ENCODE measurements at regions not wholly inside any gene's neighbourhood (a gene's known extent, or its start where the extent isn't known, plus 50 kb on each side); places are given as distances from the start of the nearest gene placed in this dataset.

GRCh38 chr10:44760513-44760912, 150.6 kb upstream of the TMEM72 start:
- Histone ChIP-seq H3K36me3 (ENCODE audit: low read depth) (no peaks in the 10 kb centered on the region), H3K4me3 (no peak overlapping the region), H3K27me3 (replicated peaks; ENCODE audit: insufficient read depth) (no peaks in the 10 kb centered on the region), H3K4me2 (ENCODE audit: unreplicated experiment) (no peak overlapping the region), H3F3A (ENCODE audit: insufficient read depth) (peaks cover 11% of the 10 kb centered on the region; the same call in 1 of the 2 replicates), H2AFZ (no peak overlapping the region), H4K20me1 (ENCODE audit: insufficient read depth) (no peaks in the 10 kb centered on the region), H3K9me2 (ENCODE audit: insufficient read depth) (no peaks in the 10 kb centered on the region), H3K27ac (no peak overlapping the region), H3K79me2 (ENCODE audit: insufficient read depth) (no peaks in the 10 kb centered on the region), H3K4me1 (ENCODE audit: insufficient read depth) (peaks cover 13% of the 10 kb centered on the region), H3K9me3 (ENCODE audit: low read depth) (no peaks in the 10 kb centered on the region), H3K9ac (no peak overlapping the region)
- in situ Hi-C loops (cut with MboI) = no loop called here
- TF ChIP-seq EZH2 (IDR thresholded peaks at IDR 0.05; ENCODE audit: insufficient read depth, poor library complexity, severe bottlenecking) (no peak), EZH2phosphoT487 (IDR thresholded peaks at IDR 0.05; ENCODE audit: insufficient read depth, low read depth) (no peak)
- 47 to 49% methylated on average over 1 of the region's 1 CpG for WGBS, 2 experiments (ENCODE audit: low coverage in 1 of 2, low lambda C conversion rate in 2 of 2, missing lambda C conversion rate in 2 of 2)
- DNase-seq = no peak

DNA sequence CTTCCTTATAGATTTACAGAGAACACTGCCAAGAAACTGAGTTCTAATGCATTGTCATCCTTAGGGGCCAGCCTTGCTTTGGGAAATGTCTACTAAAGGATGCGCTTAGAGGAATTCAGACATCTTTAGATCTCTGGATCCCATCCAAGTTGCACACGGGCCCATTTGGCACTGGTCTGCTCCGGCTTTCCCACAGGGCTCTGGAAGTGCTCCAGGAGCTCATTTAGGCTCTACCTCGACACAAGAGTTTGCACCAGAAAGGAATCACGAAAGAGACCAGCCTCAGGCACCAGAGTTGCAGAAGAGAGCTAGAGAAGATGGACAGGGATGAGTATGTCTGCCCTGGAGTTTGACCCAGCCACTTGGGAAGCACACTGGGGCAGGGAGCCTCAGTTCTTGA, 150.1 kb upstream of the TMEM72 start:
- Histone ChIP-seq H2AFZ (no peak overlapping the region), H3K36me3 (ENCODE audit: low read depth) (no peaks in the 10 kb centered on the region), H3K4me1 (ENCODE audit: insufficient read depth) (peaks cover 8% of the 10 kb centered on the region), H3K9me2 (ENCODE audit: insufficient read depth) (no peaks in the 10 kb centered on the region), H4K20me1 (ENCODE audit: insufficient read depth) (no peaks in the 10 kb centered on the region), H3K27me3 (replicated peaks; ENCODE audit: insufficient read depth) (no peaks in the 10 kb centered on the region), H3K9ac (no peak overlapping the region), H3K4me2 (ENCODE audit: unreplicated experiment) (no peak overlapping the region), H3K4me3 (no peak overlapping the region), H3K27ac (no peak overlapping the region), H3K79me2 (ENCODE audit: insufficient read depth) (no peaks in the 10 kb centered on the region), H3K9me3 (ENCODE audit: low read depth) (no peaks in the 10 kb centered on the region), H3F3A (ENCODE audit: insufficient read depth) (peaks cover 5% of the 10 kb centered on the region; the same call in 1 of the 2 replicates)
- no peak for DNase-seq
- TF ChIP-seq EZH2phosphoT487 (IDR thresholded peaks at IDR 0.05; ENCODE audit: insufficient read depth, low read depth) (no peak), EZH2 (IDR thresholded peaks at IDR 0.05; ENCODE audit: insufficient read depth, poor library complexity, severe bottlenecking) (no peak)
- in situ Hi-C loops (cut with MboI) = no loop called here
- 74 to 77% methylated on average over 5 of the region's 5 CpGs for WGBS, 2 experiments (ENCODE audit: low coverage in 1 of 2, low lambda C conversion rate in 2 of 2, missing lambda C conversion rate in 2 of 2)

- no peak overlapping the region for H3K4me2 ChIP-seq (ENCODE audit: unreplicated experiment)
- TF ChIP-seq EZH2phosphoT487 (IDR thresholded peaks at IDR 0.05; ENCODE audit: insufficient read depth, low read depth) (no peak), EZH2 (IDR thresholded peaks at IDR 0.05; ENCODE audit: insufficient read depth, poor library complexity, severe bottlenecking) (no peak)
- no peak overlapping the region for H3K4me3 ChIP-seq
- no peak overlapping the region for H3K9ac ChIP-seq
- H3K4me1 ChIP-seq (ENCODE audit: insufficient read depth) = no peaks in the 10 kb centered on the region
- 0 out of 2 replicates have a peak, but pooled peaks cover 4% of the 10 kb centered on the region for H3F3A ChIP-seq (ENCODE audit: insufficient read depth)
- H2AFZ ChIP-seq = no peak overlapping the region
- H3K27me3 ChIP-seq (replicated peaks; ENCODE audit: insufficient read depth) = no peaks in the 10 kb centered on the region
- no peak for DNase-seq
- WGBS, 2 experiments (ENCODE audit: low coverage in 1 of 2, low lambda C conversion rate in 2 of 2, missing lambda C conversion rate in 2 of 2) = 76 to 83% methylated on average over 3 of the region's 3 CpGs
- no peaks in the 10 kb centered on the region for H4K20me1 ChIP-seq (ENCODE audit: insufficient read depth)
- no peaks in the 10 kb centered on the region for H3K9me3 ChIP-seq (ENCODE audit: low read depth)
- in situ Hi-C loops (cut with MboI) = no loop called here
- H3K36me3 ChIP-seq (ENCODE audit: low read depth) = no peaks in the 10 kb centered on the region
- H3K79me2 ChIP-seq (ENCODE audit: insufficient read depth) = no peaks in the 10 kb centered on the region
- no peaks in the 10 kb centered on the region for H3K9me2 ChIP-seq (ENCODE audit: insufficient read depth)
- no peak overlapping the region for H3K27ac ChIP-seq
Measured at GRCh38 chr10:44763331-44763730, 147.8 kb upstream of the TMEM72 start.

DNA sequence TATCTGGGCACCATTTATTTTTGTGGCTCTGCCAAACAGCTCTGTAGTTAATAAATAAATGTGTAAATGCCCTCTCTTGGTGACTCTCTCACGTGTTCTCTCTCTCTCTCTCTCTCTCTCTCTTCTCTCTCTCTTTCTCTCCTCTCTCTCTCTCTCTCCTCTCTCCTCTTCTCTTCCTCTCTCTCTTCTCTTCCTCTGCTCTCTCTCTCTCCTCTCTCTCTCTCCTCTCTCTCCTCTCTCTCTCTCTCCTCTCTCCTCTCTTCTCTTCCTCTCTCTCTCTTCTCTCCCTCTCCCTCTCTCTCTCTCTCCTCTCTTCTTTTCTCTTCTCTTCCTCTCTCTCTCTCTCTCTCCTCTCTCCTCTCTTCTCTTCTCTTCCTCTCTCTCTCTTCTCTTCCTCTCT, 145.8 kb upstream of the TMEM72 start:
- H3K4me1 ChIP-seq (ENCODE audit: insufficient read depth) = no peaks in the 10 kb centered on the region
- WGBS, 2 experiments (ENCODE audit: low coverage in 1 of 2, low lambda C conversion rate in 2 of 2, missing lambda C conversion rate in 2 of 2) = 83 to 100% methylated on average over 1 of the region's 1 CpG
- no peak overlapping the region for H3K4me2 ChIP-seq (ENCODE audit: unreplicated experiment)
- no peak overlapping the region for H3K9ac ChIP-seq
- no peaks in the 10 kb centered on the region for H3K36me3 ChIP-seq (ENCODE audit: low read depth)
- H3K79me2 ChIP-seq (ENCODE audit: insufficient read depth) = no peaks in the 10 kb centered on the region
- no peaks in the 10 kb centered on the region for H3K9me3 ChIP-seq (ENCODE audit: low read depth)
- no peak for DNase-seq
- no peak overlapping the region for H2AFZ ChIP-seq
- TF ChIP-seq EZH2 (IDR thresholded peaks at IDR 0.05; ENCODE audit: insufficient read depth, poor library complexity, severe bottlenecking) (no peak), EZH2phosphoT487 (IDR thresholded peaks at IDR 0.05; ENCODE audit: insufficient read depth, low read depth) (no peak)
- no peaks in the 10 kb centered on the region for H3K9me2 ChIP-seq (ENCODE audit: insufficient read depth)
- H4K20me1 ChIP-seq (ENCODE audit: insufficient read depth) = no peaks in the 10 kb centered on the region
- H3K27me3 ChIP-seq (replicated peaks; ENCODE audit: insufficient read depth) = no peaks in the 10 kb centered on the region
- H3F3A ChIP-seq (ENCODE audit: insufficient read depth) = 0 out of 2 replicates have a peak, but pooled peaks cover 4% of the 10 kb centered on the region
- H3K27ac ChIP-seq = no peak overlapping the region
- in situ Hi-C loops (cut with MboI) = no loop called here
- no peak overlapping the region for H3K4me3 ChIP-seq

GRCh38 chr10:44766631-44767030, 144.5 kb upstream of the TMEM72 start:
- no peaks in the 10 kb centered on the region for H3K27me3 ChIP-seq (replicated peaks; ENCODE audit: insufficient read depth)
- 0 out of 2 replicates have a peak, but pooled peaks cover 4% of the 10 kb centered on the region for H3F3A ChIP-seq (ENCODE audit: insufficient read depth)
- no peaks in the 10 kb centered on the region for H3K36me3 ChIP-seq (ENCODE audit: low read depth)
- H2AFZ ChIP-seq = no peak overlapping the region
- H3K27ac ChIP-seq = no peak overlapping the region
- DNase-seq = no peak
- H3K9me3 ChIP-seq (ENCODE audit: low read depth) = no peaks in the 10 kb centered on the region
- no peak overlapping the region for H3K4me2 ChIP-seq (ENCODE audit: unreplicated experiment)
- H4K20me1 ChIP-seq (ENCODE audit: insufficient read depth) = no peaks in the 10 kb centered on the region
- TF ChIP-seq EZH2phosphoT487 (IDR thresholded peaks at IDR 0.05; ENCODE audit: insufficient read depth, low read depth) (no peak), EZH2 (IDR thresholded peaks at IDR 0.05; ENCODE audit: insufficient read depth, poor library complexity, severe bottlenecking) (no peak)
- no peak overlapping the region for H3K9ac ChIP-seq
- no peaks in the 10 kb centered on the region for H3K9me2 ChIP-seq (ENCODE audit: insufficient read depth)
- 91 to 97% methylated on average over 5 of the region's 5 CpGs for WGBS, 2 experiments (ENCODE audit: low coverage in 1 of 2, low lambda C conversion rate in 2 of 2, missing lambda C conversion rate in 2 of 2)
- H3K4me1 ChIP-seq (ENCODE audit: insufficient read depth) = no peaks in the 10 kb centered on the region
- no peak overlapping the region for H3K4me3 ChIP-seq
- in situ Hi-C loops (cut with MboI) = no loop called here
- no peaks in the 10 kb centered on the region for H3K79me2 ChIP-seq (ENCODE audit: insufficient read depth)
